Heart left ventricle (tissue), 16 donors: ENCODE measurements at regions not wholly inside any gene's neighbourhood (a gene's known extent, or its start where the extent isn't known, plus 50 kb on each side); places are given as distances from the start of the nearest gene placed in this dataset.
"Not testable (repeated sequence)": the region's sequence is repeated elsewhere in the genome, so short reads cannot be mapped to it uniquely, and the experiment has no call there.

Experiments
- ATAC-seq, 4 donors: fragments of 200-7000 bp; cut with Tn5 transposase; one replicate each; pipeline ENCODE4 v1.9.1; 2020 to 2022; ENCODE audit warnings: moderate library complexity in 4 of 4, mild to moderate bottlenecking in 3 of 4, moderate number of reproducible peaks in 1 of 4
- DNase-seq, 5 donors: peaks; one replicate each; pipeline ENCODE4 v3.0.0-alpha.2; 2020
- H3K27ac ChIP-seq, 12 donors: fragments of 200-600 bp; sonication (generic) in 4 of 12; one replicate each; pipeline versions ENCODE4 v1.5.0 to v1.8.0; 2016 to 2022; ENCODE audit warnings: mild to moderate bottlenecking in 2 of 12
- H3K27me3 ChIP-seq, 9 donors: fragments of 200-600 bp; sonication (generic) in 2 of 9; one replicate each; pipeline versions ENCODE4 v1.5.1 to v1.8.0; 2016 to 2022; ENCODE audit warnings: mild to moderate bottlenecking in 3 of 9
- H3K36me3 ChIP-seq, 9 donors: fragments of 200-600 bp; sonication (generic) in 2 of 9; one replicate each; pipeline versions ENCODE4 v1.5.0 to v1.8.0; 2018 to 2022; ENCODE audit warnings: mild to moderate bottlenecking in 2 of 9
- H3K4me1 ChIP-seq, 12 donors: fragments of 200-600 bp; sonication (generic) in 4 of 12; one replicate each; pipeline versions ENCODE4 v1.5.0 to v1.8.0; 2016 to 2022; ENCODE audit warnings: mild to moderate bottlenecking in 3 of 12
- H3K4me3 ChIP-seq, 12 donors: fragments of 200-600 bp; sonication (generic) in 4 of 12; one replicate each; pipeline versions ENCODE4 v1.5.0 to v1.8.0; 2017 to 2022; ENCODE audit warnings: mild to moderate bottlenecking in 9 of 12, moderate library complexity in 4 of 12
- H3K9me3 ChIP-seq, 12 donors: fragments of 200-600 bp; sonication (generic) in 4 of 12; one replicate each; pipeline versions ENCODE4 v1.5.0 to v1.8.0; 2016 to 2022; ENCODE audit warnings: mild to moderate bottlenecking in 1 of 12
- CTCF ChIP-seq, 12 donors: fragments of 200-600 bp; sonication (generic) in 4 of 12; IDR thresholded peaks; one replicate each; pipeline versions ENCODE4 v1.5.0 to v1.8.0; 2018 to 2022; ENCODE audit warnings: antibody characterized with exemption in 12 of 12, mild to moderate bottlenecking in 5 of 12
- POLR2A ChIP-seq, 2 donors: fragments of 450-650 bp; IDR thresholded peaks; one replicate each; pipeline ENCODE4 v1.6.1; 2017; ENCODE audit warnings: antibody characterized with exemption in 2 of 2, mild to moderate bottlenecking in 2 of 2, moderate library complexity in 2 of 2
- WGBS, 4 donors: extraction: QIAGEN DNeasy Blood & Tissue Kit in 2 of 4; methylation state at CpG; one replicate each; pipeline versions ENCODE4 v1.1.5 to v1.1.7; 2013 to 2018; 5-methylcytosine and 5-hydroxymethylcytosine counted together
- intact Hi-C, 10 donors: fragments of 100-400 bp; cut with DNase I; formaldehyde crosslinking; loops; one replicate each; pipeline versions ENCODE4 v1.11.1 to v1.14.2; 2022
- donor health status: ischemic (EF 13 %, LVEDD 7.1; RV severe dilation, severe dysfunction).
- donor health status: healthy with polysubstance abuse.
- donor health status: DM: no; HTN: yes; CAD: no.
- donor health status: DM: no; HTN: no; CAD: no.
- donor health status: ischemic (EF 25% LVEDD 6.9; RV normal size, moderate dysfunction).
- donor health status: ischemic (EF 25% LVEDD 5.7; RV mildly dilated, moderate dysfunction).
- donor health status: healthy.
- donor health status: DM: yes; HTN: yes; CAD: no.
- donor health status: ischemic (EF 35%, LVEDD 5.7; RV mildly dilated, moderate dysfunction).
- donor health status: nonischemic (EF 11% LVEDD 7.7; RV severe dilation, severe dysfunction).
- donor health status: DM: yes; HTN: yes; CAD: no.
- donor health status: PGD.
- donor health status: ischemic (EF 29% LVEDD 5.4; RV normal size, mild dysfunction).
- donor health status: nonischemic (EF 23%, LVEDD 6.1; RV moderate dilation, normal function).

DNA sequence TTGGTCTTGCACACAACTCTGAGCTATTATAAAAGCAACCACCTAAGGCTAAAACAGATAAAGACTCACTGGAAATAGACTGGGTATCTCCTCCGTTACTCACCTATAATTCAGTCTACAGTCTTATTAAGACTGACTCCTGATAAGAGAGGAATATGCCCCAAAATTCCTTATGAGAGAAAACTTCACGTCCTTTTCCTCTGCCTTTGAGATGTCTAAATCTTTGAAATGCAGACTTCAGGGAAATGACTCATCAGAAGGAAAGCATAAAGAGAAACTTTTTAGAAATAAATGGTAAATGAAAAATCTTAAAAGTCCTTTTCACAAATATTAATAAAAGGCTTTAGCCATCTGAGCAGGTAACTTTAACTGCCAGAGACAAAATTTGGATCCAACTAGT lies 187.5 kb upstream of the RTL1 start:
- Histone ChIP-seq H3K9me3 (no peaks in the 10 kb centered on the region), H3K4me1 (no peaks in the 10 kb centered on the region), H3K27ac (no peak overlapping the region), H3K4me3 (no peak overlapping the region), H3K27me3 (peaks cover 0 to 14% (median 0%) of the 10 kb centered on the region in 9 donors), H3K36me3 (no peaks in the 10 kb centered on the region)
- WGBS, 4 donors, result 37 to 56% (median 54%) methylated on average over 2 of the region's 2 CpGs
- TF ChIP-seq POLR2A (IDR thresholded peaks at IDR 0.05), result no peak
- intact Hi-C loops, result no loop called here
- no peak for DNase-seq
- ATAC-seq, result no peak

- H3K27ac ChIP-seq, DNase-seq, H3K9me3 ChIP-seq, intact Hi-C loops, H3K36me3 ChIP-seq, H3K4me1 ChIP-seq, H3K4me3 ChIP-seq, ATAC-seq: not testable (repeated sequence)
- WGBS, 4 donors, result 40 to 64% (median 48%) methylated on average over 6 of the region's 6 CpGs
- peaks cover 0 to 20% (median 0%) of the 10 kb centered on the region in 9 donors for H3K27me3 ChIP-seq
Measured at GRCh38 chr14:101094916-101095315, 191.4 kb upstream of the RTL1 start.

DNA sequence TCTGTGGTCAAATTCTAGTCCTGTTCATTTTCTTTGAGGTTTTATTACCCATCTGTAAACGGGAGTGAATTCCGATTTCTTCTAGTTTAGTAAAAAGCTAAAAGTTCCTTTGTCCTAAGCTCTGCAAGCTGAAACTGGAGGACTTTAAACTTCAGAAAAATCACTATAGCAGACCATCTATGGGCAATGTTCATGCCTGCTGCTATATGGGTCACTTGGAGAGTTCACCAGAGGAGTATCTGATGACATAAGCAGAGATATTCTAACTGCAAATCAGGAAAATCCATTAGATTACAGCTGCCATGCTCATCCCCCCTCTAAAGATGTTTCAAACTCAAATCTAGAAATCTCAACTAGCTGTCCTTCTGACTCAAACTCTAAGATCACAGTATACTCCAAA lies 193.0 kb upstream of the RTL1 start:
- Histone ChIP-seq H3K27me3 (peaks cover 0 to 20% (median 0%) of the 10 kb centered on the region in 9 donors), H3K9me3 (peaks cover 0 to 16% (median 7%) of the 10 kb centered on the region in 12 donors), H3K4me1 (no peaks in the 10 kb centered on the region), H3K36me3 (no peaks in the 10 kb centered on the region), H3K4me3 (no peak overlapping the region), H3K27ac (no peak overlapping the region)
- WGBS, 4 donors, result 83 to 93% (median 86%) methylated on average over 2 of the region's 2 CpGs
- no peak for DNase-seq
- no peak for ATAC-seq
- intact Hi-C loops, result no loop called here
- TF ChIP-seq CTCF (IDR thresholded peaks at IDR 0.05) (no peak), POLR2A (IDR thresholded peaks at IDR 0.05) (no peak)

GRCh38 chr14:101097109-101097793 lies 193.7 kb upstream of the RTL1 start:
- Histone ChIP-seq H3K36me3 (no peaks in the 10 kb centered on the region), H3K27me3 (peaks cover 0 to 20% (median 0%) of the 10 kb centered on the region in 9 donors), H3K27ac (no peak overlapping the region), H3K9me3 (peaks cover 0 to 16% (median 7%) of the 10 kb centered on the region in 12 donors), H3K4me1 (no peaks in the 10 kb centered on the region), H3K4me3 (no peak overlapping the region)
- DNase-seq (no peak), ATAC-seq (no peak)
- TF ChIP-seq POLR2A (IDR thresholded peaks at IDR 0.05) (no peak), CTCF (IDR thresholded peaks at IDR 0.05) (no peak)
- WGBS, 4 donors, result 70 to 75% (median 72%) methylated on average over 3 of the region's 3 CpGs
- intact Hi-C loops, result no loop called here

DNA sequence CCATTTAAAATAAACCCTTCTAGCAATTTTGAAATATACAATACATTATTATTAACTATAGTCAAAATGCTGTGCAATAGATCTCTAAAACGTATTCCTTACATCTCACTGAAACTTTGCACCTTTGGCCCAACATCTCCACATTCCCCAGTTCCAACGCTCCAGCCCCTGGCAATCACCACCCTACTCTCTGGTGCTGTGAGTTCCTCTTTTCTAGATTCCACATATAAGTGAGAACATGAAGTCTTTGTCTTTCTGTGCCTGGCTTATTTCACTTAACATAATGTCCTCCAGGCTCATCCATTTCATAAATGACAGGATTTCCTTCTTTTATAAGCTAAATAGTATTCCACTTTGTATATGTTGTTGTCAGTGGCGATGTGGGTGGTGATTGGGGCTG lies 194.7 kb upstream of the RTL1 start:
- H3K27ac ChIP-seq, result no peak overlapping the region
- no peaks in the 10 kb centered on the region for H3K4me1 ChIP-seq
- peaks cover 0 to 20% (median 0%) of the 10 kb centered on the region in 9 donors for H3K27me3 ChIP-seq
- ATAC-seq (no peak), DNase-seq (no peak)
- H3K4me3 ChIP-seq, result no peak overlapping the region
- H3K9me3 ChIP-seq, result peaks cover 0 to 16% (median 7%) of the 10 kb centered on the region in 12 donors
- TF ChIP-seq CTCF (IDR thresholded peaks at IDR 0.05), result no peak
- TF ChIP-seq POLR2A (IDR thresholded peaks at IDR 0.05), result no peak
- intact Hi-C loops, result no loop called here
- 57 to 65% (median 62%) methylated on average over 3 of the region's 3 CpGs for WGBS, 4 donors
- H3K36me3 ChIP-seq, result no peaks in the 10 kb centered on the region
